IPS-15b (cell line): ENCODE measurements at regions not wholly inside any gene's neighbourhood (a gene's known extent, or its start where the extent isn't known, plus 50 kb on each side); places are given as distances from the start of the nearest gene placed in this dataset.
A peak's percentile ranks its signal among the peaks of the same experiment; 100 is the strongest.
"Not testable (repeated sequence)": the region's sequence is repeated elsewhere in the genome, so short reads cannot be mapped to it uniquely, and the experiment has no call there.

Experiments used
- H3K27me3 ChIP-seq: one replicate; pipeline ENCODE4 v1.6.1; 2013; ENCODE audit warnings: low read length; ENCODE audit not compliant: control insufficient read depth, insufficient read depth
- H3K36me3 ChIP-seq: one replicate; pipeline ENCODE4 v1.6.1; 2013; ENCODE audit warnings: low read length; ENCODE audit not compliant: control insufficient read depth, insufficient read depth
- H3K4me1 ChIP-seq: one replicate; pipeline ENCODE4 v1.6.1; 2013; ENCODE audit warnings: mild to moderate bottlenecking, low read length; ENCODE audit not compliant: control insufficient read depth, insufficient read depth
- H3K4me3 ChIP-seq: one replicate; pipeline ENCODE4 v1.5.1; 2013; ENCODE audit warnings: low read depth, low read length
- H3K9ac ChIP-seq: one replicate; pipeline ENCODE4 v1.6.1; 2013; ENCODE audit warnings: low read depth, mild to moderate bottlenecking, low read length
- H3K9me3 ChIP-seq: one replicate; pipeline ENCODE4 v1.6.1; 2013; ENCODE audit warnings: mild to moderate bottlenecking, low read length; ENCODE audit not compliant: control insufficient read depth, insufficient read depth

- Histone ChIP-seq H3K9me3 (no peaks in the 10 kb centered on the region), H3K36me3 (no peaks in the 10 kb centered on the region), H3K9ac (no peak overlapping the region), H3K27me3 (no peaks in the 10 kb centered on the region), H3K4me1 (peaks cover 11% of the 10 kb centered on the region), H3K4me3 (no peak overlapping the region)
Observed at GRCh38 chr18:23311351-23312121, 141.6 kb upstream of the RIOK3 start.

GRCh38 chr18:23313379-23313778 lies 139.7 kb upstream of the RIOK3 start:
- Histone ChIP-seq H3K9me3 (no peaks in the 10 kb centered on the region), H3K4me3 (no peak overlapping the region), H3K36me3 (no peaks in the 10 kb centered on the region), H3K4me1 (peaks cover 11% of the 10 kb centered on the region), H3K9ac (no peak overlapping the region), H3K27me3 (no peaks in the 10 kb centered on the region)

- Histone ChIP-seq H3K27me3 (no peaks in the 10 kb centered on the region), H3K4me1 (peaks cover 11% of the 10 kb centered on the region), H3K36me3 (no peaks in the 10 kb centered on the region), H3K9me3 (no peaks in the 10 kb centered on the region), H3K4me3 (no peak overlapping the region), H3K9ac (peak overlapping the region; percentile 2)
Observed at GRCh38 chr18:23314672-23315071, 138.4 kb upstream of the RIOK3 start.

- H3K27me3 ChIP-seq: no peaks in the 10 kb centered on the region
- H3K4me3 ChIP-seq: no peak overlapping the region
- H3K4me1 ChIP-seq: peaks cover 11% of the 10 kb centered on the region
- H3K36me3 ChIP-seq: no peaks in the 10 kb centered on the region
- no peaks in the 10 kb centered on the region for H3K9me3 ChIP-seq
- no peak overlapping the region for H3K9ac ChIP-seq
Observed at GRCh38 chr18:23316316-23316715, 136.8 kb upstream of the RIOK3 start.

GRCh38 chr18:23316988-23317387 lies 136.1 kb upstream of the RIOK3 start:
- no peaks in the 10 kb centered on the region for H3K27me3 ChIP-seq
- peaks cover 11% of the 10 kb centered on the region for H3K4me1 ChIP-seq

GRCh38 chr18:23317975-23318675 lies 135.0 kb upstream of the RIOK3 start:
- H3K9me3 ChIP-seq: no peaks in the 10 kb centered on the region
- peaks cover 11% of the 10 kb centered on the region for H3K4me1 ChIP-seq
- H3K27me3 ChIP-seq: no peaks in the 10 kb centered on the region
- H3K36me3 ChIP-seq: no peaks in the 10 kb centered on the region
- no peak overlapping the region for H3K4me3 ChIP-seq
- no peak overlapping the region for H3K9ac ChIP-seq

More at GRCh38 chr18:23316988-23317387, 136.1 kb upstream of the RIOK3 start:
- Histone ChIP-seq H3K4me3 (no peak overlapping the region), H3K9ac (no peak overlapping the region), H3K36me3 (no peaks in the 10 kb centered on the region), H3K9me3 (no peaks in the 10 kb centered on the region)

GRCh38 chr18:23320709-23321236 lies 132.3 kb upstream of the RIOK3 start:
- H3K36me3 ChIP-seq: no peaks in the 10 kb centered on the region
- H3K9ac ChIP-seq: no peak overlapping the region
- no peaks in the 10 kb centered on the region for H3K27me3 ChIP-seq
- H3K9me3 ChIP-seq: no peaks in the 10 kb centered on the region
- H3K4me3 ChIP-seq: no peak overlapping the region
- H3K4me1 ChIP-seq: no peaks in the 10 kb centered on the region

GRCh38 chr18:23321996-23322395 lies 131.1 kb upstream of the RIOK3 start:
- no peaks in the 10 kb centered on the region for H3K36me3 ChIP-seq
- H3K9ac ChIP-seq: no peak overlapping the region
- no peak overlapping the region for H3K4me3 ChIP-seq
- H3K9me3 ChIP-seq: no peaks in the 10 kb centered on the region
- H3K4me1 ChIP-seq: no peaks in the 10 kb centered on the region
- no peaks in the 10 kb centered on the region for H3K27me3 ChIP-seq

GRCh38 chr18:23324056-23324811 lies 128.9 kb upstream of the RIOK3 start:
- H3K9ac ChIP-seq: no peak overlapping the region
- no peak overlapping the region for H3K4me3 ChIP-seq
- no peaks in the 10 kb centered on the region for H3K4me1 ChIP-seq
- H3K36me3 ChIP-seq: no peaks in the 10 kb centered on the region
- no peaks in the 10 kb centered on the region for H3K9me3 ChIP-seq
- no peaks in the 10 kb centered on the region for H3K27me3 ChIP-seq

- Histone ChIP-seq H3K9me3 (no peaks in the 10 kb centered on the region), H3K4me3 (no peak overlapping the region), H3K4me1 (no peaks in the 10 kb centered on the region), H3K27me3 (no peaks in the 10 kb centered on the region), H3K36me3 (no peaks in the 10 kb centered on the region), H3K9ac (no peak overlapping the region)
Observed at GRCh38 chr18:23324861-23325260, 128.2 kb upstream of the RIOK3 start.

GRCh38 chr18:23329671-23330070 lies 123.4 kb upstream of the RIOK3 start:
- H3K4me1 ChIP-seq, H3K36me3 ChIP-seq, H3K27me3 ChIP-seq, H3K9ac ChIP-seq, H3K9me3 ChIP-seq, H3K4me3 ChIP-seq: not testable (repeated sequence)
